ENCODE measurements at regions not wholly inside any gene's neighbourhood (a gene's known extent, or its start where the extent isn't known, plus 50 kb on each side); places are given as distances from the start of the nearest gene placed in this dataset.

DNA sequence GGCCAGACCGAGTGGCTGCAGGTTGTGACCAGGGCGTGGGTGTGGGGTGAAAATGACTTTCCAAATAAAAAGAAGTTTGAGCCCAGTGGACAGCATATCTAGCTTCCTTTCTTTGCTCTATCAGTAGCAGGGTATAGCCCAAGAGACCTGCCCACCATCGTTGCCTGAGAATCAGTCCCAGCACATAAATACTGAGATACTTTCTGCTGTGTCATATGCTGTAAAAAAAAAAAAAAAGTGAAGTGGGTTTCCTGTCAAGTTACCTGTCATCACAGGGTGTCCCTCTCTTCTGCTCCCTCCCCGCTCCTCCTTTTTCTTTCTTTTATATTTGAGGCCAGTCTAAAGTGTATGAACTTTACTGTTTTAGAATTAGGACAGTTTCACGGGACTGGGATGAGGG lies 330.3 kb upstream of the BOD1L1 start:
- H3K27ac Mint-ChIP-seq = no peak overlapping the region
- no peak overlapping the region for H3K4me3 Mint-ChIP-seq
- Histone ChIP-seq H3K36me3 (ENCODE audit: control insufficient read depth, insufficient read depth, low read length) (no peaks in the 10 kb centered on the region), H3K27me3 (ENCODE audit: control insufficient read depth, insufficient read depth, low read length) (no peaks in the 10 kb centered on the region), H3K4me3 (ENCODE audit: low read length) (no peak overlapping the region), H3K4me1 (ENCODE audit: control insufficient read depth, insufficient read depth, low read length) (no peaks in the 10 kb centered on the region), H3K27ac (ENCODE audit: low read length) (no peak overlapping the region), H3K9me3 (ENCODE audit: control insufficient read depth, insufficient read depth, low read length) (peaks cover 3% of the 10 kb centered on the region)
- TF ChIP-seq, protein P1, sequence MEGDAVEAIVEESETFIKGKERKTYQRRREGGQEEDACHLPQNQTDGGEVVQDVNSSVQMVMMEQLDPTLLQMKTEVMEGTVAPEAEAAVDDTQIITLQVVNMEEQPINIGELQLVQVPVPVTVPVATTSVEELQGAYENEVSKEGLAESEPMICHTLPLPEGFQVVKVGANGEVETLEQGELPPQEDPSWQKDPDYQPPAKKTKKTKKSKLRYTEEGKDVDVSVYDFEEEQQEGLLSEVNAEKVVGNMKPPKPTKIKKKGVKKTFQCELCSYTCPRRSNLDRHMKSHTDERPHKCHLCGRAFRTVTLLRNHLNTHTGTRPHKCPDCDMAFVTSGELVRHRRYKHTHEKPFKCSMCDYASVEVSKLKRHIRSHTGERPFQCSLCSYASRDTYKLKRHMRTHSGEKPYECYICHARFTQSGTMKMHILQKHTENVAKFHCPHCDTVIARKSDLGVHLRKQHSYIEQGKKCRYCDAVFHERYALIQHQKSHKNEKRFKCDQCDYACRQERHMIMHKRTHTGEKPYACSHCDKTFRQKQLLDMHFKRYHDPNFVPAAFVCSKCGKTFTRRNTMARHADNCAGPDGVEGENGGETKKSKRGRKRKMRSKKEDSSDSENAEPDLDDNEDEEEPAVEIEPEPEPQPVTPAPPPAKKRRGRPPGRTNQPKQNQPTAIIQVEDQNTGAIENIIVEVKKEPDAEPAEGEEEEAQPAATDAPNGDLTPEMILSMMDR (IDR thresholded peaks at IDR 0.05) = no peak
- H3K27me3 Mint-ChIP-seq (ENCODE audit: low read depth in 2 of 2) = no peaks in the 10 kb centered on the region
- H3K36me3 Mint-ChIP-seq = no peaks in the 10 kb centered on the region
- WGBS (ENCODE audit: insufficient coverage) = 75% methylated on average over 4 of the region's 5 CpGs
- no peaks in the 10 kb centered on the region for H3K4me1 Mint-ChIP-seq
- ATAC-seq (peak in 1 of 3 donors; percentile 48), DNase-seq (no peak)
- H3K9me3 Mint-ChIP-seq = peaks cover 0 to 2% of the 10 kb centered on the region in 2 donors
- intact Hi-C loops (cut with micrococcal nuclease) = no loop called here

DNA sequence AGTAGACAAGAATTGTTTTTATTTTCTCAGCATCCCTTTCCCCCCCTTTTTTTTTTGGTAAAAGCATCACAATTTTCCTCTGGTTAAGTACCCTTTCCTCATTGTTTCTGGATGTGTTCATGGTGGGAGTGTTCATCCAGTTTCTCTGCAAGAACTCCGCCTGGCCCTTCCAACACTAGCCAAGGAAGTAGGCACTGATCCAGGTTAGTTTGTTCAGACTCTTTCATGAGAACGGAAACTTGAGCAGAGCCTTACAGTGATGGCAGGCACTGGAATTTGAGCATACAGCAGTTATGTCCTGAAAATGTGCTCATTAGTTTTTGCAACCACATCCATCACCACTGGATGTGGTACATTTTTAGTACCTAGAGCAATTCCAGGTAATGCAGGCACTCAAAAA lies 336.1 kb upstream of the BOD1L1 start:
- no peak for ATAC-seq
- Mint-ChIP-seq H3K4me3 (no peak overlapping the region), H3K27me3 (ENCODE audit: low read depth in 2 of 2) (no peaks in the 10 kb centered on the region), H3K27ac (no peak overlapping the region), H3K36me3 (no peaks in the 10 kb centered on the region), H3K4me1 (no peaks in the 10 kb centered on the region), H3K9me3 (peaks cover 0 to 2% of the 10 kb centered on the region in 2 donors)
- WGBS (ENCODE audit: insufficient coverage) = 91% methylated on average over 2 of the region's 2 CpGs
- no peaks in the 10 kb centered on the region for H3K4me1 ChIP-seq (ENCODE audit: control insufficient read depth, insufficient read depth, low read length)
- no peak overlapping the region for H3K4me3 ChIP-seq (ENCODE audit: low read length)
- intact Hi-C loops (cut with micrococcal nuclease) = no loop called here
- no peaks in the 10 kb centered on the region for H3K27me3 ChIP-seq (ENCODE audit: control insufficient read depth, insufficient read depth, low read length)
- no peak overlapping the region for H3K27ac ChIP-seq (ENCODE audit: low read length)
- no peak for DNase-seq
- TF ChIP-seq, protein P1 (IDR thresholded peaks at IDR 0.05) = no peak
- peaks cover 3% of the 10 kb centered on the region for H3K9me3 ChIP-seq (ENCODE audit: control insufficient read depth, insufficient read depth, low read length)
- no peaks in the 10 kb centered on the region for H3K36me3 ChIP-seq (ENCODE audit: control insufficient read depth, insufficient read depth, low read length)

DNA sequence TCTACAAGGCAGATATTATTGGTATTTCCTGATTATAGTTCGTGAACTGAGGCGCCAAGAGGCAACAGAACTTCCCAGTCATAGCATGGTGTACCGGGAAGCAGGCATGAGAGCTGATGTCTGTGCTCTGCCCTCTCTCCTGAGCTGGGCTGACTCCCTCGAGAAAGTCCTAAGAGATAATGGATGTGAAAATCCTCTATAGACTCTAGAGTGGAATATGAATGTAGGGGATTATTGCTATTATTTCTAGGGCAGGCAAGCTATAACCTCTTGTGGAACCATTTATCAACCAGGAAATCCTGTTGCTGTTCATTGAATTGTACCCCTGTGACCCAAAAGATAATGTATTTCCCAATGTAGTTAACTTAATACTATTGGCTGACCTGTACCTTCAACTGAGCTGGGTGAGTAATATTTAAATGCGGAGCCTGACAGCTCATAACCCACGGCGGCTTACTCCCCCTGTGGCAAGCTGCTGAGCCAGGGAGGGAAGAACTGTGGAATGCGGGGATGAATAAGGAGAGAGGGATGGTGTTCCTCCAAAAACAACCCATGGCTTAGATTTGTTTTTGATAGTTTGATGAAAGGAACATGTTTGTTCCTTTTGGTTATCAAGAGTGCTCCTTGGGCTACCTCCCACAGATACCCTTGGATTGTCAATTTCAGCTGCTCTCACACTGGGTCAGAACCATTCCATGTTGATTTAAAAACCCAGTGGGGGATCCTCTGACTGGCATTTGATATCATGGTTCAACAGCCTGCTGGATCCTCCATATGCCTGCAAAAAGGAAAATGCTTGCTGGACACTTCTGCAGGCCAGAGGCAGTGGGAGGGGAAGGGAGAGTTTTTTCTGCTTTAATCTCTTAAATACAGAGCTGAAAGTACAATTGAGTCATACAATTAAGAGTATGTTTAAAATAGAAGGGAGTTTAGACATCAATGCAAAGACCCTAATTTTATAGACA lies 339.0 kb upstream of the BOD1L1 start:
- H3K27ac Mint-ChIP-seq = no peak overlapping the region
- H3K36me3 ChIP-seq (ENCODE audit: control insufficient read depth, insufficient read depth, low read length) = no peaks in the 10 kb centered on the region
- 91% methylated on average over 8 of the region's 8 CpGs for WGBS (ENCODE audit: insufficient coverage)
- H3K9me3 Mint-ChIP-seq = peaks cover 0 to 2% of the 10 kb centered on the region in 2 donors
- ATAC-seq (peak in 1 of 3 donors; percentile 50), DNase-seq (no peak)
- H3K4me1 Mint-ChIP-seq = no peaks in the 10 kb centered on the region
- no peak overlapping the region for H3K27ac ChIP-seq (ENCODE audit: low read length)
- H3K9me3 ChIP-seq (ENCODE audit: control insufficient read depth, insufficient read depth, low read length) = peaks cover 3% of the 10 kb centered on the region
- H3K27me3 Mint-ChIP-seq (ENCODE audit: low read depth in 2 of 2) = no peaks in the 10 kb centered on the region
- no peak overlapping the region for H3K4me3 Mint-ChIP-seq
- H3K27me3 ChIP-seq (ENCODE audit: control insufficient read depth, insufficient read depth, low read length) = no peaks in the 10 kb centered on the region
- no peak overlapping the region for H3K4me3 ChIP-seq (ENCODE audit: low read length)
- TF ChIP-seq, protein P1 (IDR thresholded peaks at IDR 0.05) = no peak
- H3K36me3 Mint-ChIP-seq = no peaks in the 10 kb centered on the region
- H3K4me1 ChIP-seq (ENCODE audit: control insufficient read depth, insufficient read depth, low read length) = no peaks in the 10 kb centered on the region
- intact Hi-C loops (cut with micrococcal nuclease) = no loop called here

All from natural killer cell (primary cell).